NT2/D1 (cell line): ENCODE measurements at regions not wholly inside any gene's neighbourhood (a gene's known extent, or its start where the extent isn't known, plus 50 kb on each side); places are given as distances from the start of the nearest gene placed in this dataset.

ENCODE experiments used
- SUZ12 ChIP-seq: IDR thresholded peaks from 2 replicates; pipeline ENCODE4 v1.6.1; 2011; ENCODE audit not compliant: insufficient read length, insufficient read depth; ENCODE audit errors: extremely low read depth
- ZNF274 ChIP-seq: IDR thresholded peaks from 2 replicates; pipeline ENCODE4 v1.6.1; 2011; ENCODE audit warnings: mild to moderate bottlenecking, low read depth, low read length

- TF ChIP-seq ZNF274 (no peak), SUZ12 (no peak)
Observed at GRCh38 chr11:106275151-106275550, 197.7 kb downstream of the AASDHPPT start.
